NCI-H524 treated with DMSO at 0.1 percent for 48 hours (cell line): ENCODE measurements at regions not wholly inside any gene's neighbourhood (a gene's known extent, or its start where the extent isn't known, plus 50 kb on each side); places are given as distances from the start of the nearest gene placed in this dataset.
"Not testable (repeated sequence)": the region's sequence is repeated elsewhere in the genome, so short reads cannot be mapped to it uniquely, and the experiment has no call there.

Experiments
- DNase-seq: peaks from one replicate; lab custom pipeline; 2025; lab: John Stamatoyannopoulos, UW

- DNase-seq: no peak
Measured at GRCh38 chr11:87460842-87461637, 423.3 kb downstream of the TMEM135 start.

DNA sequence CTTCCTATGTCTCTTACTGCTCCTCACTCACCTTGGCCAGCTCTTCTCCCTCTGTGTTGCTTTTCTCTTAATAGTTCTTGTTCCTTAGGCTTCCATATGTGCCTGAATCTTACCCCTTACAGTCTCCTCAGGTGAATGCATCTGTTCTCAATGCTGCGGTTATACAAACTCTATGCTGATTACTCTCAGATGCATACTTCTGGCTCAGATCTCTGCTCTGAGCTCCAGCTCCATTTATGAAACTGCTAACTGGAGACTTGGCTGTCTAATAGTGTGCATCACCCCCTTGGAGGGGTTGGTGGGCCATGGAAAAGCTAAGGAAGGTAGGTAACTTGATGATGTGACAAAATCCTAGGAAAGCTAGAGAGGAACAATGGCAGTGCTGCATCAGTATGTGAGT is 422.5 kb downstream of the TMEM135 start:
- DNase-seq: no peak

GRCh38 chr11:87459351-87459750 is 421.6 kb downstream of the TMEM135 start:
- DNase-seq: no peak

DNA sequence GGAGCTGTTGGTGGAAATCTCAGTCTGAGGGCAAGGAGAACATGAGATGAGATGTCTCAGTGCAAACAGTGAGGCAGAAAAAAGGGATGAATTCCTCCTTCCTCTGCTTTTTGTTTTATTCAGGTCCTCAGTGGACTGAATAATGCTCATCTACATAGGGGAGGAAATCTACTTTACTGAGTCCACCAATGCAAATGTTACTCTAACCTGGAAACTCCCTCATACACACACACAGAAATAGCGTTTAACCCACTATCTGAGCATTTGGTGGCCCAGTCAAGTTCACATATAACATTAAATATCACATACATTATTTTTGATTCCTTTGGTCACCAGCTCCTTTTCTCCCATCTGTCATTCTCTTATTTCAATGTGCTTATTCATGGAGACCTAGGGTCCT is 418.8 kb downstream of the TMEM135 start:
- DNase-seq: no peak

- no peak for DNase-seq
Measured at GRCh38 chr11:87455180-87455579, 417.4 kb downstream of the TMEM135 start.

GRCh38 chr11:87454241-87454640 is 416.5 kb downstream of the TMEM135 start:
- DNase-seq: no peak

GRCh38 chr11:87453531-87454089 is 415.9 kb downstream of the TMEM135 start:
- DNase-seq: no peak

GRCh38 chr11:87452025-87452424 is 414.3 kb downstream of the TMEM135 start:
- DNase-seq: not testable (repeated sequence)

- no peak for DNase-seq
Measured at GRCh38 chr11:87451395-87451794, 413.7 kb downstream of the TMEM135 start.

DNA sequence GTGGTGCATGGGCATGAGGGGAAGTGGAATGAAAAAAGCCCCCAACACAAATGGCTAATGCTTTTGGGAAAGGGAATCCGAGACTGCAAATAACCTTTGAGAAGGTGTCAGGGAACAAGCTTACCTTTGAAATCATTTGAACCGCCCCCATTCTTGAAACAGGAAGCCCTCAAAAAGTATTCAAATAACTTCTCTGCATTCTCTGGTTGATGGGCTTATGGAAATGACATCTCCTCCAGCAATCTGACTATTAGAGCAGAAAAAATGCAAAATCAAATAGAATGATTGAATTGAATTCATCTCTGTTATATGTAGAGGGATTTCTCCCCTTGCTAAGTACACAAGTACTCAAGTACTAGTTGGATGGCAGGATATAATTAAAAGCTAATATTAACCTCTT is 409.9 kb downstream of the TMEM135 start:
- no peak for DNase-seq

DNA sequence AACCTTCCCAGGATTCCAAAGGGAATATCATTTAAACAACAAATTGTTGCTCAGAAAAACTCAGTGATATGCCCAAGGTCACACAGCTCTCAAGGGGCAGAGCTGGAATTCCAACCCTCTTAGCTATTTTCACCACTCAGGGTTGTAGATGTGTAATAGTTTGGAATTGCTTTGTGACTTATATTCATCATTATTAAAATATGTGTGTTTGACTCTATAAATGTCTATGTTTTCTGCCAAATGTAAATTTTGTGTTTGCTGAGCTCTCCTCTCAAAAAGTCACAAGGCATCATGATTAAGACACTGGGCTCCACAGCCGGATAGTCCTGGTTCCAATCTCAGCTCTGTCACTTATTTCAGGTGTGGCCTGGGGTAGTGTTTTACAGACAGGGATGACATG is 407.3 kb downstream of the TMEM135 start:
- no peak for DNase-seq

DNA sequence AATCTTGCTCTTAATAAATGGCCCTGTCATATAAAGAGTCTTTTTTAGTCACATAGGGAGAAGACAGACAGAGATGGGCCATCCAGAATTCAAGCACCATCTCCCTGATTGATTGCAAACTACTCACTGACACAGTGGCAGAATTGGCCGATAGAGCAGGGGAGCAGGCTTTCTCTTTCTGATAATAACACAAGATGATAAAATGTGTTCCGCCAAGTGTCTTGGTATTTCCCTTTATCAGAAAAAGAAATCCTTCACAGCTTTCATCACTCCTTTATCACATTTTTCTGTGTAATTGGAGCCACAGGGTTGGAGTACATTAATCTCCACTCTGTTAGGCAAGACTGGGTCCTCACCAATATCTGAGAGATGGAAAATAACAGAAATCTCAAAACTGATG is 406.0 kb downstream of the TMEM135 start:
- DNase-seq: no peak

DNA sequence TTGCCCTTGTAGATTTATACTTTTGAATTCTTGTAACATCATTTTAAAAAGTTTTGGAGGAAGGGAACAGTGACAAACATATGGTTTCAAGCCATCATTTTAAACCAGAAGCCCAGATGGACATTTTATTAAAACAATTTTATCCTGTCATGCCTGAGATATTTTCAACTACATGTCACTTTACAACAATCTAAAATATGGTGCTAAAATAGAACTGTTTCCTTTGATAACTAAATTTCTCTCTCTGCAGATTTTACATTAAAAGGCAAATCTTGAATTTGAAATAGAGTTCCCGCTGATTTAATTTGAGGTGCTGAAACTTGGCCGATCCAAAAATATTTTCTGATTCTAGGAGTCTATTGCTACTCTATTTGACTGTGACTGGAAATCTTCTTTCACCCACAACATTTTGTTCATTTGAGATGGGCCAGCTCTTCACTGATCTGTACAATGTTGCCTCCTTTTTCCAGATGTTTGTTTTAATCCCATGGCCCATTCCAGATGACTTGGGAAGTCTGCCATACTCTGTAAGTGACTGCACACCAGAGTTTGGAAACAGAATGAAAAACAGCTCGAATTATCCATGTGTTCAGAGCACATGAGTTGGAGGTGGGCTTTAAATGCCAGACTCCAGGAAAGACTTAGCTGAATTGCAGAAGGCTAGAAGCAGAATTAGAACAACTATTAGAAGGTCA is 402.5 kb downstream of the TMEM135 start:
- DNase-seq: no peak

- no peak for DNase-seq
Measured at GRCh38 chr11:87438416-87438815, 400.7 kb downstream of the TMEM135 start.

DNA sequence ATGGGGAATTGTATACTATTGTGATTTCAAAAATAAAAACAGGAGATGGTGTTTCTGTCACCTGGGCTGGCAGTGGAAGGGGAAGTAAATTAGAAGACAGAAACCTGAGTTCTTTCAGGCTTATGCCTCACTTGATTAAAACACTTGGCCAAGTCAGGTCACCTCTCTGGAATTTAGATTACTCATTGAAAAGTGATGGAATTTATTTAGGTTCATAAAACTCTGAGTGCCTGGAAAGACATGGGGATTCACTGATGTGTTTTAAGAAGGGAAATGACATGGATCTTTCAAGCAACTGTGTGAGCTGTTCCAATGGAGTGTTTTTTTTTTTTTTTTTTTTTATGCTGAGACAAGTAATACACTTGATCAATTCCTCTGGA is 400.1 kb downstream of the TMEM135 start:
- no peak for DNase-seq

DNA sequence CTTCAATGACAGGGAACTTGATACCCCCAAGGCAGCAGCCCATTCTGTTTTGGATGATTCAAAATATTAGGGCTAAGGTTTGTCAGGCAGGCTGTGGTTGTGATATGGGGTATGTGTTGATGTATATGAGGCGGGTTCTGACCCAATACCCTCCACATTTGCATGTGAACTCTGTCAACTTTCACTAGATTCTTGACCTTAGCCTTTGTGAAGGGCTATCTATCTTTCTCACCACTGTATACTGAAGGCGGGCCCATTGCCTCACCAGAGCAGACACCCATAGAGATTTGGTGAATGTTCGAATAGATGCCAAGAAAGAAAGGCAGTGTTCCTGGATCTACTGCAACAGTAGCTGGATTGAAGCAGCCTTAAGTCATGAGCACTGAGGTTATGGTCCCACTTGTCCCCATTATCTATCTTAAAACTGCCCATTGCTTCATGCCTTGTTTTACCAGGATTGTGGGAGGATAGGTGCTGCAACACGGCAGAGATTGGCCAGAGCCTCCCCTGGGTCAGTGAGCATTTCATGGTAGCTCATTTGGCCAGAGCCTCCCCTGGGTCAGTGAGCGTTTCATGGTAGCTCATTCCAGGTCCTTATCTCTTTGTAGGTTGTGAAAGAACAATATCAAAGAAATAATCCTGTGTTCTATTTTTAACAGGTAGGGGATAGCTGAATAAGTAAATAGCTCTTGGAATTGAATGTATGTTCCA is 399.6 kb downstream of the TMEM135 start:
- DNase-seq: no peak

GRCh38 chr11:87432022-87432421 is 394.3 kb downstream of the TMEM135 start:
- no peak for DNase-seq

- DNase-seq: no peak
Measured at GRCh38 chr11:87431392-87431791, 393.7 kb downstream of the TMEM135 start.

DNA sequence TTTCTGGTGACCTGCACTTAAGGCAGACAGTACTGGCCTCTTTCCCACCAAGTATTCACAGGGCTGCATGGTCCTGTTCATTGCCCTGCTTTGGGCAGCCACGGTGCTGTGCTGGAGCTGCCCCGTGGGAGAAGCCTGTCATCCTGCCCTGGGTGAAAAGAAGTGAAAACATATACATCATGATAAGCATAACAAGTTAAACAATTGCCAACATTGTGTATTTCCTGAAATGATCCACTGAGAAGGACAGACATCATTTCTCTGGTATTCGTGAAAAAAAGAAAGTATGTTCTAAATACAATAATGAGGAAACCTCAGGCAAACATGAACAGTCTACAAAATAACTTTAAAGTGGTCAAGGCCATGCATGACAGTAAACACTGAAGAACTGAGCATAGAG is 393.1 kb downstream of the TMEM135 start:
- DNase-seq: no peak

DNA sequence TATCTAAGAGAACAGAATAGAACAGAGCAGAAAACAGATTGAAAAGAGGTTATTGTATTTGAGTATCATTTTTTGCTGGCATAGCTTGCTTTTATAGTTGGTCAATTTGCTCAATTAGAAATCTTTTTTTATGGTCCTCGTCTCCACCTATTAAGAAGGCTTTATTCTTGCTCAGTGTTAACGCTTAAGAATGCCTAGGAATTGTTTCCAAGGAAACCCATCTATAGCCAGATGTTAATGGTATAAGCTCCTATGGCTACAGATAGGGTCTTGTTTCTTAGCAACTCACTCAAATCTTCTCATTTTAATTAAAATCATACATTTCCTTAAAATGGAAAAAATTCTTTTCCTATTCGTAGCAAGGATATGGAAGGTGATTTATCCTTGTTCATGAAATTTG is 392.3 kb downstream of the TMEM135 start:
- no peak for DNase-seq

DNA sequence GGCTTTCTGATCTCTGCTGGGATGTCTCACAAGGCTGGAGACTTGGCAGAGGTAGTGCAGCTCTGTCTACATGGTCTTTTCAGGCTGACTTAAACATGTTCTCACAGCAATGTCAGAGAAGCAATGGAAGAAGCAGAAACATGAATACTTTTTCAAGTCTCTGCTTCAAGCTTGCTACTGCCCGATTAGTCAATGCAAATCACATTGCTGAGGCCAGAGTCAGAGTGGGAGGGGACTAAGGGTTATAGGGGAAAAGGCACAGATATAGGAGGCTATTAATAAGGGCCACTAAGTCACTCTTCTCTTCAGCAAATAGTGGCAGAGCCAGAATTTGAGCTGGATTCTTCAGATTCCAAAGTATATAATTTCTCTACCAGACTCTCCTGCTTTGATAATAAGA is 390.5 kb downstream of the TMEM135 start:
- DNase-seq: no peak

- no peak for DNase-seq
Measured at GRCh38 chr11:87425943-87426342, 388.2 kb downstream of the TMEM135 start.

DNA sequence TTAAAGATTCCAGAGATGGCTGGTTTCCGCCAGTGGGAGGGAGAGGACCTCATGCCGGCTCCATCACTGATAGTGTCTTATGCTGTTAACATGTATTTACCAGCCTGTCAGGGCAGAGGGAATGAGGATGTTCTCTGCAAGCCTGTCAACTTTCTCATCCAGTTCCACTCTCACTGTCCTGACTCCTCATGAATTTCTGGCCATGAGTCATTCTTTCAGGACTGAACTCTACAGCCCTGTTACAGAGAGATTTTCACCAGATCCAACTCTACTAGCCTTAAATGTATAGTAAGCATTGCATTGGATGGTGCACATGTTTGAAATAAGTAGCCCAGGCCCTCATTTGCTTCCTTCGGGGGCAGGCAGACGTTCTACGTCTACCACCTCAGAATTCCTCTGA is 387.7 kb downstream of the TMEM135 start:
- DNase-seq: no peak
